Suppressor macrophage treated with lipopolysaccharide for 1 hour (primary cell): ENCODE measurements at regions not wholly inside any gene's neighbourhood (a gene's known extent, or its start where the extent isn't known, plus 50 kb on each side); places are given as distances from the start of the nearest gene placed in this dataset.
"Not testable (repeated sequence)": the region's sequence is repeated elsewhere in the genome, so short reads cannot be mapped to it uniquely, and the experiment has no call there.

ENCODE experiments used
- DNase-seq, 3 donors: peaks; one replicate each; pipeline ENCODE4 v3.0.0-alpha.2; 2020 to 2022

DNA sequence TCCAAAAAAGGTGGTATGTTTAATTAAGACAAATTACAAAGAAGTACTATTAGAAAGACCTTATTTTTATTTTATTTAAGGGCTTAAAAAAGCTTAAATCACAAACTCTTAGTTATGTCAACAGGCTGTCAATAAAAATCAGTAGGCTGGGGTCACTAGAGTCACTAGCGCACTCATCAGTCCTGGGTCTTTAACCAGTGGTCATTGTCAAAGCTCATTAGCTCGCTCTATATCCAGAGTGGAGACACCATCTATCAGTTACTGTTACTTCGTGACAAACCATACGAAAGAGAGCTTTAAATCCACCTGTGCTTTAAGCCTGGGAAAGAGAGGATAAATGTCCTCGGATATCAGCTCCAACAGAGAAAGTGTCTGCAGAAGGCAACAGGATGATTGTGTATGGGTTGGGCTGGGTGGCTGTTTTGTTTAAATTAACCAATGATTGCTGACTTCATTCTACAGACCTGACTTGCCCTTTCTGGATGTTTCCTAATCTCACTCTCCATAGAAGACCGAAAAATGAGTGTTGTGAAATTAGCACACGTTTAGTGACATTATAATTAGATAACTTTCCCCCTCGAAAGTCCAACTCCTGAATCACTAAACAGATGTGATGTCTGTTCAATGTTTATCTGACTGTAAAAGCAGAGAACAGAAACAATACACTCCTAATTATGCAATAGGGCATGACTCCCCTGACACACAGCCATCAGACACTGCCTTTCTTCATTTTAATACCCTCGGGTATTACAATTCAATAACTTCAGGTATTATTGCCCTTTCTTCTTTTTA lies 123.6 kb upstream of the TNPO1 start:
- peak in 2 of 3 donors; percentile 5 to 19 for DNase-seq

DNA sequence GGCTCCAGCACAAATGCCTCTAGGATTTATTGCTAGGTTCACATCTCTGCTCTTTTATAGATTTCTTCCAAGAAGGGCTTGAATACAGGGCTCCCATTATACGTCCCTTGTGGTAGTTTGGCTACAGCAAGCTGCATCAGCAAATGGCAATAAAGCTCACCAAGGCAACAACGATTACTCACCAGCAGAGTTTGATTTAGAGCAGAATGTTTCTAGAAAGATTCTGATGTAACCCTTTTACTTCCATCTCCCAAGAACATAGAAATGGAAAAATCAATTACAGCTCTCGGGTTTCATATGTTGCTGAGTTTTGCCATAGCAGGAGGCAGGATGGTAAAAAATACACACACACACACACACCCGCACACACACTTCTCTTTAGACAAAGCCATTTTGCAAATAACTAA lies 124.2 kb upstream of the TNPO1 start:
- no peak for DNase-seq

DNA sequence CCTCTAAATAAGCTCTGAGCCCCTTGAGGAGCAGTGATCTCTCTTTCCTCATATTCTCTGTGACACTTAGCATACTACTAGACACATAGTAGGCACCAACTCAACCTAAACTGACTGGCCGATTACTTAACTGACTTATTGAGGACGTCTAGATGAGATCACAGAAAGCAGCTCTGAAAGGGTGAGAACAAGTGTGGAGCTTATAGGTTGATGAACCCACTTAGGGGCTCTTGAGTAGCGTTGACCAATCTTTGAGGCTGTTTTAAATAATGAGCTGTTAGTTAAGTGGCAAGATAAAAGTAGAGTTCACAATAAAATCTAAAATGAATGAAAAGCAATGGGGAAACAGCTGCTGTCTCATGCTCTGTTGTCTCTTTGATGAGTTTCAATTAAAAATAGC lies 124.7 kb upstream of the TNPO1 start:
- DNase-seq = no peak

DNA sequence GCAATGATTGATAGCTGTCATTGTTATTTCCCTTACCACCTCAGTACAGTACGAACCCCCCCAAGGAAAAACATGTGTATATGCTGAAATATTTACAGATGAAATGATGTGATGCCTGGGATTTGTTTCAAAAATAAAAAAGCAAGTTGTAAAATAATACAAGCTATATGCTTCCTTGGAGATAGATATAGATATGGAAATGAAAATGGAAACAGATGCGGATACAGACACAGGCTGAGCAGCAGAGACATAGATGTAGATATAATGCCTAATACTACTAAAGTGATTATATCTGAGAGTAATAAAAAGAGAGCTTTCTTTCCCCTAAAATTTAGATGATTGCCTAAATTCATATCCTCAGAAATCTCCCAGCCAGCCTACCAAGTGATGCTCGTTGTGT lies 127.5 kb upstream of the TNPO1 start:
- DNase-seq = no peak

DNA sequence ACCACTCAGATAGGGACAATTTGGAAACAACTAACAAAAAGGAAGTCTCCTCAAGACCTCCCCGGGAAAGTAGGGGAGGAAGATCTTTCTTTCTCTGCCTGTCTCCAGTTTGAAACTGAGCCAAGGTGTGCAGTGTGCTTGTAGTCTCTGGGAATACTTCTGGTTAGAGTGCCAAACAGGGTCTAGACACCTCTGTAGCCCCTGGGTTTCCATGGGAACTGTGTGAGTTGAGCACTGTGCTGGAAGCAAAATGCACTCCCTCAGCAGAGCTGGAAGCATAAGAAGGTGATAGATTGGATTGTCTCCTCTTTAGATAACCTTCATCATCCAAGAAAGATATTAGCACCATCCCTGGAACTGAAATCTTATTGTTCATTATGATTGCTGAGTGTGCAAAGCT lies 129.2 kb upstream of the TNPO1 start:
- no peak for DNase-seq

DNA sequence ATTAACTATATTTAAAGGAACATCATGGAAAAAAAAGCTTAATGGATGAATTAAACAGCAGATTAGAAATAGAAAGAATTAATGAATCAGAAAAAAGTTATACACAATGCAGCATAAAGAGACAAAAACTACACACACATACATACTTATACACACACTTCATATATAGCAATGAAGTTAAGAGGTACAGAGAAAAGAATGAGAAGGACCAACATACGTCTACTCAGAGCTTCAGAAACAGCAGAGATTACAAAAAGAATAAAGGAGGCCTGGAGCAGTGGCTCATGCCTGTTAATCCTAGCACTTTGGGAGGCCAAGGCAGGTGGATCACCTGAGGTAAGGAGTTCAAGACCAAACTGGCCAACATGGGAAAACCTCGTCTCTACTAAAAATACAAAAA lies 133.9 kb upstream of the TNPO1 start:
- DNase-seq = no peak

DNA sequence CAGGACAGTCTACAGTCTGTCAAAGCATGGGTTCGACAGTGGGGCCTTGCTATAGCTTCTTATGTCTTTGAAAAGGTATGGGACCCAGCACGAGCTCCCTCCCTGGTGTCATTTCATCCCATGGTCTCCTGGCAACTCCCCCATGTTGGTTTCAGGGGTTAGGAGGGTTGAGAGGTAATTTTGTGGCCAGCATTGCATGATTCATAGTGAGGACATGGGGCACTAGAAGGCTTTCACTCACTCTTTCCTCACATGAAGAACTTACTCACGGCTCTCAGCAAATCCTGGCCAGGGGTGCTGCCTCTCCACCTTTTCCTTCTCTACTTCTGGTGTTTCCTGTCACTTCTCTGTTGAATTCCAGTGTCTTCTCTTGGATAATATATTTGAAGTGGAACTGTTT lies 134.7 kb upstream of the TNPO1 start:
- no peak for DNase-seq

DNA sequence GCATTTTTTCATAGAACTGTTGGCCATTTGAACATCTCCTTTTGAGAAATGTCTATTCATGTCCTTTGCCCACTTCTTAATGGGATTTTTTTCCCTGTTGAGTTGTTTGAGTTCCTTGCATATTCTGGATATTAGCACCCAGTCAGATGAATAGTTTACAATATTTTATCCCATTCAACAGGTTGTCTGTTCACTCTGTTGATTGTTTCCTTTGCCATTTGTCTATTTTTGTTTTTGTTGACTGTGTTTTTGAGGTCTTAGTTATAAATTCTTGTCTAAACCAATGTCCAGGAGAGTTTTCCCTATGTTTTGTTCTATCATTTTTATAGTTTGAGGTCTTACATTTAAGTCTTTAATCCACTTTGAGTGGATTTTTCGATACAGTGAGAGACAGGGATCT lies 139.0 kb upstream of the TNPO1 start:
- DNase-seq = no peak

DNA sequence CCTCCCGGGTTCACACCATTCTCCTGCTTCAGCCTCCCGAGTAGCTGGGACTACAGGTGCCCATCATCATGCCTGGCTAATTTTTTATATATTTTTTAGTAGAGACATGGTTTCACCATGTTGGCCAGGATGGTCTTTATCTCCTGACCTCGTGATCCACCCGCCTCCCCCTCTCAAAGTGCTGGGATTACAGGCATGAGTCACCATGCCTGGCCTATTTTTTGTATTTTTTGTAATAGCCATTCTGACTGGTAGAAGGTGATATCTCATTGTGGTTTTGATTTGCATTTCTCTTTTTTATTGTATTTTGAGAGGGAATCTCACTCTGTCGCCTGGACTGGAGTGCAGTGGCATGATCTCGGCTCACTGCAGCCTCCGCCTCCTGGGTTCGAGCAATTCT lies 139.6 kb upstream of the TNPO1 start:
- DNase-seq = not testable (repeated sequence)

DNA sequence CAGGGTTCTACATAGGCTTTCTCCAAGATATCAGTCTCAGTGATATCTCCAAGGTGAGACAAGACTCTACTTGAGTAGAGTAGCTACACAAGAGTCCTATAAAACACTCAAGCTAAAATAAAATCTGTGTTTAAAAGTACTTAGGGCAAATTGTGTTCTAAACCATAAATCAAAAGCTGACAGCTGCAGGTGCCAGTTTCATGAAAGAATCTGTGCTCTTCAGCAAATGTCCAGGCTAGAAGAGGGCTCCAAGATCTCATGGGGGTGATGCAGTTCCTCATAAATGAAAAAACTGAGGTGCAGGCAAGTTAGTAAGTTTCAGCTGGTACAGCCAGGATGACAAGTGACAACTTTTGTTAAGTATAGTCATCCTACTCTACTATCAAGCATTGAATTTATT lies 142.8 kb upstream of the TNPO1 start:
- DNase-seq = no peak

DNA sequence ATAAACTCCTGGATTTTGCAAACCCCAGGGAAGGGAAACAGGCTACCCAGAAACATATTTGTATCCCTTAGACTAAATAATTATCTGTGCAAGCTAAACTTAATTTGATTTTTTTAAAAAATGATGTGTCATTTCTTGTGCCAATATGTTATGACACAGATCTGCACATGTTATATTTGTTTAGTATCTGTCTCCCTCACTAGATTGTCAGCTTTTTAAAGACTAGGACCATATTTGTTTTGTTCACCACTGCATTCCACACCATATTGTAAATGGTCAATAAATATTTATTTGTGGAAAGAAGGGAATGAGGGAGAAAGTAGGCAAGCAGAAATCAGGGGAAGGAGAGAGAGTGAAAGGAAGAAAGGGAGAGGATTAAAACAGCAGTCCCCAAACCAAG lies 143.3 kb upstream of the TNPO1 start:
- DNase-seq = no peak

DNA sequence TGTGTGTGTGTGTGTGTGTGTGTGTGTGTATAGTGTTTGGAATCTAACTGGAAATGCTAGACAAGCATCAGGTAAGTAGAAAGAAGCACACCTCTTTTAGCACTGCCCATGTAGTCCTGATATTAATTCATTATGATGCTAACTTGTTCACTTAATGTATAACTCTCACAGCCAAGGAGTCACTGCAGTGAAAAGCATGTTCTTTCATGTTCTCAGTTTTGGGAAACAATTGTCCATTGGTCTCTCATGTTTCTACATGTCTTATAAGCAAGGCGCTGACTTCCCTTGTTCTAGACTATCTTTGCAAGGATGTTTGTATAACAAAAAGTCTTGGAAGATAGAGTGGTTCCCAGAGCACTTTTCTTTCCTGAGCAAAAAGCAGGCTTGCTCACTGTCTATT lies 148.8 kb upstream of the TNPO1 start:
- no peak for DNase-seq

DNA sequence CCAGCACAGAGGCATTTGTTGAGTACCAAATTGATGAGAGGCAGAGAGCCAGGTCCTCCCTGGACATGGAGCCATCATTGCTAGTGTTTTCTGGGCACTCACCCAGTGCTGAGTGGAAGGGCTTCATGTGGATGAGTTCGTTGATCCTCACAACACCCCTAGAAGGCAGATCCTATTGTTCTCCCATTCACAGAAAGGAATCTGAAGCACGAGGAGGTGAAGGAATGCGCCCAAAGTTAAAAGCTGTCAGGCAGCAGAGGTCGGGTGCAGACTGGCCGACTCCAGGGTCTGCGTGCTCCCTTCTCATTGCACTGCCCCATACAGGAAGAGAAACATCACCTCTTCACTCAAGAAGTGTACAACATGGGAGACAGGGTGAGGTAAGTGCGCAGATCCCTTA lies 153.5 kb upstream of the TNPO1 start:
- no peak for DNase-seq

DNA sequence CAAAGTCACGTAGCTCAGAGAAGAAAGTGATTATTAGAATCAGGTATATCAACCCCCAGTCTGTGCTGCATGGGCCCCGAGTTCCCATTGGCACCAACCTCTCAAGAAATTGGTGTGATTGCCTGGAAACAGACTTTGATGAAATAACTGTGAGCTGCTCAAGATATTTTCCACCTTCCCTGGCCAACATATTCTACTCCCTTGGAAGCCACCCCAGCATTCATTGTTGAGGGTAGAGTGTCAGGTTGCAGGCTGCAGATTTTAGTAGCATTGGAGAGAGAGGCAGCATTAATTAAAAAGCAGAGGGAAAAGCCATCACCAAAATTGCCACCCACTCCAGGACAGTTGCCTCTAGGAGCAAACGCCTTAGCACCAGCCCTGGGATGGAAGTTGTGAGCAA lies 154.2 kb upstream of the TNPO1 start:
- DNase-seq = no peak

DNA sequence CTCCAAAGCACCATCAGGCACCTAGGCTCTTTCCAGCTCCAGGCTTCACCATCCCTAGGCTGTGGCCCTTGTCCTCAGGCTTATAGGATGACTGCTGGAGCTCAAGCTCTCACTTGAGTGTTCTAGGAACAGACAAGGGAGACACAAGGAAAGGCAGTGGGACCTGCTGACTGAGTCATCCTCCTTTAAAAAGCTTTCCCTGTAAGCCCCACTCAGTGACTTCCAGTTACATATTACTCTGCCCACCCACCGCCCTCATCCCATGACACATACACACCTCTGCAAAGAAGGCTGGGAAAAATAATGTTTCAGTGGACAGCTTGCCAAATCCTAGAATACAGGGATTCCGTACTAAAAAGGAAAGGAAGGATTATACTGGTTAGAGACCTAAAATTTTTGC lies 154.2 kb upstream of the ZNF366 start:
- DNase-seq = peak; percentile 40 to 62 (median 59)

DNA sequence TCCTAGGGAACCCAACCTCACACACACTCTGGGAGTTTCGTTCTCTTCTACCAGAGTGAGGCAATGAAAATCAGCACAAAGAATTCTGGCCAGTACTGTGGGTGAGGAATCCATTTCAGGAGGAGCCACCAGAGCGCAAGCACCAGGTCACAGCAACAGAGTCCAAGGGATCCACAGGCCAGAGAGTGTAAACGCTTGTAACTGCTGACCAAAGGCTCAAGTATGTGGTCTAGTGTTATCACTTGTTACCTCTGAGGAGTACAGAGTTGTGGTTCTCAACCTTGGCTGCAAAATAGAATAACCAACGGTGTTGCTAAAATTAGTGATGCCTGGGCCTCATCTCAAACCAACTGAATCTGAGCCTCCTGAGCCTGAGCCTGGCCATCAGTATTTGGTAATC lies 152.5 kb upstream of the ZNF366 start:
- no peak for DNase-seq

DNA sequence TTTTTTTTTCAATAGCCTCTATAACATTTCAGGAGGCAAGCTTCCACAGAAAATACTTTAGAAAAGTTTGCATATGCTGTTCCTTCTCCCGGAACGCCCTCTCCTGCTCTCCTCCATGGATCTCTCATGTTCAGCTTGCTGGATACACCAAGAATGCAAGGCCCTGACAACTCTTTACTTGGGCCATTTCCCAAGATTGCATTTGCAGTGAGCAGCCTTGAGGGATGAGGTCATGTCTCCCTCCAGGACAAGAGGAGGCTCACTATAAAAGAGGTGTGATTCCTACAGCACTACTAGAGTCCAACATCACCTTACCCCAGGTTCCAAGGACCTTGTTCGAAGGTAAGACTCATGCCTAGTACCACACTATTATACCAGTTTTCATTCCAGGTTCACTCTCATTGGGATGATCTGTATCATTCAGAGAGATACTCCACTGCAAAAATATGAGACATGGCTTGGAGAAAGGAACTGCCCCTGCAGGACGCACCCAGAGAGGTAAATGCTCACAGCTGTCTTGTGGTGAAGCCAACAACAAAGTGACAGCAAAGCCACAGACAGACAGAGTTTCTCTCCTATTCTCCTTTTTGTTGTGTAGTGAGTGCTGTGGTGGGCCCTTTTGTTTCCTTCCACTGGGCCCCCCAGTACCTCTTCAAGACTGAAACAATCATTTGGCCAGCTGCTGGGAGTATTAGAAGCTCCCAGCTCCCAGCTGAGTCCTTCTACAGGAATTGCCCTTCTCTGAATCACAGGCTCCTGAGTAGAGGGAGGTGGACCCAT lies 151.7 kb upstream of the ZNF366 start:
- no peak for DNase-seq

DNA sequence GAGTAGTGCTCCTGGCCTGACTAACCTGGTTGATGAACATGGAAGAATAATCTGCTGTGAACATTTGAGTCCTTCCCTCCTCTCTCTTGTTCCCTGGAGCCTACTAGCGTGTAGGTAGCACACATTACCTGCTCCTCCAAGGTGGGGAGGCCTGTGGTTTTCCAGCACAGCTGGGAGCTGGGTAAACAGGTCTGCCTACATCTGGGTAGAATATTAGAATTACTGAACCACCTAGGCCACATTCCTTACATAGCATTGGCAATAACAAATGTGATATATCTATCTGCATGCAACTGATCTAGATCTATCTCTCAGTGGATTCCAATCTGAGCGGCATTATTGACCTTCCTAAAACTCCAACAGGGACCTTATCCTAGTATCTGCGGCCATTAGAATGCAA lies 151.0 kb upstream of the ZNF366 start:
- no peak for DNase-seq

DNA sequence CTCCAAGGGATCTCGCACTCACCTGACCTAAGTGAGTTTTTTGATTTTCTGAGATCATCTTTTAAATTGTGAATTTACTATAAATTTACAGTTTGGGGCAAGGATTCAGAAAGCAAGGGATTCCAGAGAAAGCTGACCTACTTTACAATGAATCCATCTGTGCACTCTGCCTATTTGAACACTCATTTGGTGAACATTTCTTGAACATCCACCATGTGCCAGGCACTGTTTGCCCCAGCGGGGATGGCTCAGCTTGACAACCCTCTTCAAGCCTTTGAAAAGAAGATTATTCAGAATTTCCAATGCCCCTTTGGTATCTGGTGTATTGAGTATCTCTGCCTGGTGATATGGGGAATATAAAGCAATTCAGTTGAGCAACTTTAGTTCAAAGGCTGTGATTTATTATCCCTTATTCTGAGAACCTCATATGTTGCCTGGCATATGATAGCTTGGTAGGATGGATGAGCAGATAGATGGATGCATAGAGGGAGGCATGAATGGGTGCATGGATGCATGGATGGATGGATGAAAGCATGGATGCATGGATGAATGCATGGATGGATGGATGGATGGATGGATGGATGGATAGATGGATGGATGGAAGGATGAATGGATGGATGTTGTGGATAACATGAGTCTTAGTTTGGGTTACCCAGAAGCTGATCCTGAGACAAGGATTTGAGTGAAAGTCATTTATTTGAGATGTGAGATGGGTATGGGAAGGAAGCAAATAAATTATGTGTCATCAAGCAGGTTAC lies 149.7 kb upstream of the ZNF366 start:
- DNase-seq = no peak

DNA sequence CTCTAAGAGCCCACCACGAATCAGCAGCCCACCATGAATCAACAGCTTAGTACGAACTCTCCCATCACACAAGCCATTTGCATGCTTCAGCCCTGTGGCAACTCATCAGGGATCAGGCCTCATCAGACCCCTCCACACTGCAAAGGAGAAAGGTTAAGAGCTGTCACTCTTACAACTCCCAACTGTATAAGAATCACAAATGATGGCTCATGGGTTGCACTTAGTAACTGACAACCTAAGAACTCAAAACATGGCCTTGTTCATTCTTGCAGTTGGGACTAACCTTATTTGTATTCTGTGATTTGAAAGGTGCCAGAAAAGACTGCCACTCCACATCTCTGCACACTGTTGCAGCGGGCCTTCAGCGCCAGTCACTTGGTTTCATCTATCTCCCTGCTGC lies 149.1 kb upstream of the ZNF366 start:
- DNase-seq = no peak

DNA sequence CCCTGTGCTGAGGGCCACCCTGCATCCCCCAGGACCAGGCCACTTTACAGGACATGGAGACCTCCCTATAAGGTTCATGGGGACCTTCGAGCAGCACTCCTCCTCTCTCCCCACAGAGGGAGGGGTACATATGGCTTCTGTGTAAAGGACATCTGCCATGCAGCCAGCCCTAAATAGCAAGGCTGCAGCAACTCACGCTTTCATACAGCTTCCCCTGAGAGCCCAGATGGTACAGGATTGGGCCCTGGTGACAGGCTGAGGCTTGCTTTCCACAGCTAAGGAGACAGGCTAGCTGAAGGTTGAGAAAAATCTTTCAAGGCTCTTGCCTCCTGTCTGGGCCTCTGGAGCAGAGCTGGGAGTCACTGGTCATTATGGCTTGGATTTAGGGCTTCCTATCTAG lies 147.0 kb upstream of the ZNF366 start:
- DNase-seq = no peak

DNA sequence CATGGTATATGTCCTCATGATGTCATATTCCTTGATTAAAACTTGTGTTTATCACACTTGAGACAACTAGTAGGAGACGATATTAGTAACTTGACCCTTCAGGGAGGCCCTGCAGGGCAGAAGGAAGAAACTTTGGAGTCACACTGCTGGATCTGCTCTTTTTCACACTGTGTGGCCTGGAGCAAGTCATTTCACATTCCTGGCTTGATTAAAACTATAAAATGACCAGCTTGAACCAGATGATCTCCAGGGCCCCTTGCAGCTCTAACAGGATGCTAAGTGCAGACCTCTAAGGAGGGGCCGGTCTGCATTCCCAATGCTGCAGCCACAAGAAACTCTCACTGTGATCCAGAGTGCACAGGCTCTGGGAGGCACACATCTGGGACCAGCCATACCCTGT lies 146.4 kb upstream of the ZNF366 start:
- DNase-seq = no peak

DNA sequence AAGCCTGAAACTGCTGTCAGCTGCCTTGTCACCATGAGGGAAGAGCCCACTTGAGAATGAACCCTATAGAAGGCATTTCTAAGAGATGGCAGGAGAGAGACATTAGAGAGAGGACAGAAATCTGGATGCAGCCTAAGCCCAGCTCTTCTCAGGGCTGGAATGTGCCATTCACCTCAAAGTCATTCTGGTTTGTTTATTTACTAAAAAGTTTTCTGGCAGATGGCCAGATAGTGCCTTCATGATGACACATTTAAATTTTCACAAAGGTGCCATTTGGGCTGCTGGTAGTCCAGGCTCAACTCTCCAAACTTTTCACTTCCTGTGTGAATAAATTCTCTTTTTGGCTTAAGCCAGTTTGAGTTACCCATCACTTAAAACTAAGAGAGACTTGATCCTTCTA lies 144.6 kb upstream of the ZNF366 start:
- DNase-seq = no peak

DNA sequence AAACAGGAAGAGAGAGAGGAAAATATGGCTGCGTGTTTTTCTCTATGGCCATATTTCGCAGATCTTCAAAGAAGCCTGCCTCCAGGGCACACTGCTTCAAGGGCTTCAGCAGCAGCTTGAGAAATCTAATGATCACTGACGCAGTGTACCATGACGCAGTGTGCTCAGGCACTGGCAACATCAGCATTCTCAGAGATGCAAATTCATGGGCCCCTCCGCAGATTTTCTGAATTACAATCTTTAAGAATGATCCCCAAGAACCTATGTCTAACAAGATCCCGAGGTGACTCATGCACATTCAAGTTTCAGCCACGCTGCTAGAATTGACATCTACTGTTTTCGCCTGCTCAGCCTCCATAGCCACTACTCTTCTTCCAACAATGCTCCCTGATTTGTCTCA lies 143.9 kb upstream of the ZNF366 start:
- no peak for DNase-seq
